CD14-positive monocyte (primary cell): ENCODE measurements at regions not wholly inside any gene's neighbourhood (a gene's known extent, or its start where the extent isn't known, plus 50 kb on each side); places are given as distances from the start of the nearest gene placed in this dataset.
A peak's percentile ranks its signal among the peaks of the same experiment; 100 is the strongest.

ENCODE experiments used
- DNase-seq, 3 donors: peaks; one replicate each; pipeline ENCODE4 v3.0.0-alpha.2; 2011 to 2022
- H2AFZ ChIP-seq: 2 replicates; pipeline ENCODE4 v1.6.0; 2012; ENCODE audit warnings: mild to moderate bottlenecking, low read depth, low read length, inconsistent platforms; ENCODE audit not compliant: insufficient read depth, poor library complexity, severe bottlenecking
- H3K27ac ChIP-seq, 2 donors: 1 replicate in 1 of 2; 2 replicates in 1 of 2; pipeline ENCODE4 v1.5.1; 2012 to 2013; ENCODE audit warnings: low read length in 2 of 2, control low read depth in 1 of 2, inconsistent platforms in 1 of 2, low read depth in 1 of 2, mild to moderate bottlenecking in 1 of 2
- H3K27me3 ChIP-seq, 2 donors: one replicate each; pipeline versions ENCODE4 v1.6.0 to v1.6.1; 2011 to 2013; ENCODE audit warnings: low read length in 2 of 2; ENCODE audit not compliant: control insufficient read depth in 2 of 2, insufficient read depth in 2 of 2
- H3K36me3 ChIP-seq, 2 donors: replicated peaks in 1 of 2; 1 replicate in 1 of 2; 2 replicates in 1 of 2; pipeline versions ENCODE4 v1.5.1 to v1.6.1; 2012 to 2013; ENCODE audit warnings: low read length in 2 of 2, control low read depth in 1 of 2, inconsistent platforms in 1 of 2, mild to moderate bottlenecking in 1 of 2; ENCODE audit not compliant: insufficient read depth in 2 of 2, control insufficient read depth in 1 of 2
- H3K4me1 ChIP-seq, 2 donors: 1 replicate in 1 of 2; 2 replicates in 1 of 2; pipeline versions ENCODE4 v1.5.1 to v1.6.1; 2012 to 2013; ENCODE audit warnings: low read length in 2 of 2, control low read depth in 1 of 2, inconsistent platforms in 1 of 2, mild to moderate bottlenecking in 1 of 2, moderate library complexity in 1 of 2; ENCODE audit not compliant: insufficient read depth in 2 of 2, control insufficient read depth in 1 of 2
- H3K4me2 ChIP-seq: replicated peaks from 2 replicates; pipeline ENCODE3; 2012; ENCODE audit warnings: low read length, moderate library complexity, mild to moderate bottlenecking; ENCODE audit not compliant: poor library complexity, severe bottlenecking; ENCODE audit errors: extremely low read depth
- H3K4me3 ChIP-seq, 3 experiments: fragments of 200-600 bp in 1 of 3; sonication (generic) in 1 of 3; replicated peaks in 1 of 3; 1 replicate in 2 of 3; 2 replicates in 1 of 3; pipeline ENCODE4 v1.5.1; 2011 to 2013; ENCODE audit warnings: low read length in 3 of 3, mild to moderate bottlenecking in 3 of 3, control low read depth in 2 of 3, low read depth in 2 of 3, inconsistent platforms in 1 of 3, moderate library complexity in 1 of 3
- H3K79me2 ChIP-seq: 2 replicates; pipeline ENCODE4 v1.6.0; 2012; ENCODE audit warnings: mild to moderate bottlenecking, control low read depth, inconsistent platforms, low read length, moderate library complexity; ENCODE audit not compliant: insufficient read depth
- H3K9ac ChIP-seq: 2 replicates; pipeline ENCODE4 v1.6.0; 2017; ENCODE audit warnings: low read length, mild to moderate bottlenecking; ENCODE audit not compliant: insufficient read depth, poor library complexity, severe bottlenecking
- H3K9me3 ChIP-seq, 2 donors: replicated peaks in 1 of 2; 1 replicate in 1 of 2; 2 replicates in 1 of 2; pipeline versions ENCODE4 v1.5.1 to v1.6.1; 2012 to 2013; ENCODE audit warnings: low read length in 2 of 2, control low read depth in 1 of 2; ENCODE audit not compliant: control insufficient read depth in 1 of 2, insufficient read depth in 1 of 2
- H4K20me1 ChIP-seq: 2 replicates; pipeline ENCODE4 v1.6.0; 2012; ENCODE audit warnings: mild to moderate bottlenecking, low read length, control low read depth, moderate library complexity; ENCODE audit not compliant: insufficient read depth
- H3K27ac Mint-ChIP-seq, 7 donors: one replicate each; pipeline ENCODE4 v1.8.0; 2020; ENCODE audit warnings: mild to moderate bottlenecking in 7 of 7, mixed read lengths in 7 of 7, moderate library complexity in 6 of 7, inconsistent platforms in 2 of 7
- H3K27me3 Mint-ChIP-seq, 3 donors: one replicate each; pipeline ENCODE4 v1.8.0; 2021 to 2022; ENCODE audit warnings: low read depth in 3 of 3, mild to moderate bottlenecking in 3 of 3, mixed read lengths in 3 of 3, moderate library complexity in 3 of 3, inconsistent platforms in 1 of 3
- H3K36me3 Mint-ChIP-seq, 2 donors: one replicate each; pipeline ENCODE4 v1.8.0; 2020; ENCODE audit warnings: mixed read lengths in 2 of 2, inconsistent platforms in 1 of 2, mild to moderate bottlenecking in 1 of 2
- H3K4me1 Mint-ChIP-seq: one replicate; pipeline ENCODE4 v1.8.0; 2020; ENCODE audit warnings: mild to moderate bottlenecking, mixed read lengths
- H3K4me3 Mint-ChIP-seq, 2 donors: one replicate each; pipeline ENCODE4 v1.8.0; 2020; ENCODE audit warnings: mild to moderate bottlenecking in 2 of 2, mixed read lengths in 2 of 2, moderate library complexity in 1 of 2
- H3K9me3 Mint-ChIP-seq, 7 donors: one replicate each; pipeline ENCODE4 v1.8.0; 2020 to 2022; ENCODE audit warnings: mixed read lengths in 7 of 7, mild to moderate bottlenecking in 6 of 7, moderate library complexity in 6 of 7, inconsistent platforms in 2 of 7
- WGBS: methylation state at CpG from one replicate; pipeline ENCODE4 v1.1.5; 2013; ENCODE audit warnings: missing lambda C conversion rate; ENCODE audit not compliant: insufficient coverage; 5-methylcytosine and 5-hydroxymethylcytosine counted together
- intact Hi-C, 2 donors: fragments of 100-400 bp; cut with micrococcal nuclease; formaldehyde crosslinking; loops; one replicate each; pipeline versions ENCODE4 v1.15.0 to v1.15.1; 2023
- TF ChIP-seq, protein P1 (sequence below): fragments of 200-600 bp; IDR thresholded peaks from one replicate; pipeline ENCODE4 v1.8.0; 2022; ENCODE audit warnings: antibody characterized with exemption, mild to moderate bottlenecking

GRCh38 chr18:64270121-64270520, 121.2 kb upstream of the LINC00305 start:
- no peaks in the 10 kb centered on the region for H3K9me3 ChIP-seq
- Mint-ChIP-seq H3K4me3 (peak overlapping the region in 1 of 2 donors; percentile 23), H3K27me3 (no peaks in the 10 kb centered on the region), H3K27ac (no peak overlapping the region), H3K4me1 (peaks cover 2% of the 10 kb centered on the region), H3K9me3 (peaks cover 0 to 4% (median 0%) of the 10 kb centered on the region in 7 donors), H3K36me3 (no peaks in the 10 kb centered on the region)
- H4K20me1 ChIP-seq: no peaks in the 10 kb centered on the region
- no peak overlapping the region for H3K9ac ChIP-seq
- no peak overlapping the region for H3K4me2 ChIP-seq
- TF ChIP-seq, protein P1, sequence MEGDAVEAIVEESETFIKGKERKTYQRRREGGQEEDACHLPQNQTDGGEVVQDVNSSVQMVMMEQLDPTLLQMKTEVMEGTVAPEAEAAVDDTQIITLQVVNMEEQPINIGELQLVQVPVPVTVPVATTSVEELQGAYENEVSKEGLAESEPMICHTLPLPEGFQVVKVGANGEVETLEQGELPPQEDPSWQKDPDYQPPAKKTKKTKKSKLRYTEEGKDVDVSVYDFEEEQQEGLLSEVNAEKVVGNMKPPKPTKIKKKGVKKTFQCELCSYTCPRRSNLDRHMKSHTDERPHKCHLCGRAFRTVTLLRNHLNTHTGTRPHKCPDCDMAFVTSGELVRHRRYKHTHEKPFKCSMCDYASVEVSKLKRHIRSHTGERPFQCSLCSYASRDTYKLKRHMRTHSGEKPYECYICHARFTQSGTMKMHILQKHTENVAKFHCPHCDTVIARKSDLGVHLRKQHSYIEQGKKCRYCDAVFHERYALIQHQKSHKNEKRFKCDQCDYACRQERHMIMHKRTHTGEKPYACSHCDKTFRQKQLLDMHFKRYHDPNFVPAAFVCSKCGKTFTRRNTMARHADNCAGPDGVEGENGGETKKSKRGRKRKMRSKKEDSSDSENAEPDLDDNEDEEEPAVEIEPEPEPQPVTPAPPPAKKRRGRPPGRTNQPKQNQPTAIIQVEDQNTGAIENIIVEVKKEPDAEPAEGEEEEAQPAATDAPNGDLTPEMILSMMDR: no peak
- H3K4me3 ChIP-seq: no peak overlapping the region
- intact Hi-C loops: no loop called here
- H3K36me3 ChIP-seq: no peaks in the 10 kb centered on the region
- H3K27me3 ChIP-seq: no peaks in the 10 kb centered on the region
- no peaks in the 10 kb centered on the region for H3K79me2 ChIP-seq
- no CpG with 5 or more reads among the region's 3 CpGs for WGBS
- no peaks in the 10 kb centered on the region for H3K4me1 ChIP-seq
- no peak overlapping the region for H3K27ac ChIP-seq
- DNase-seq: no peak
- no peak overlapping the region for H2AFZ ChIP-seq

GRCh38 chr18:64264171-64264570, 115.3 kb upstream of the LINC00305 start:
- TF ChIP-seq, protein P1: no peak
- H3K4me1 ChIP-seq: no peaks in the 10 kb centered on the region
- Mint-ChIP-seq H3K27me3 (no peaks in the 10 kb centered on the region), H3K36me3 (no peaks in the 10 kb centered on the region), H3K27ac (no peak overlapping the region), H3K4me1 (no peaks in the 10 kb centered on the region), H3K4me3 (no peak overlapping the region), H3K9me3 (peaks cover 0 to 4% (median 0%) of the 10 kb centered on the region in 7 donors)
- H3K4me2 ChIP-seq: no peak overlapping the region
- H2AFZ ChIP-seq: no peak overlapping the region
- no peaks in the 10 kb centered on the region for H3K79me2 ChIP-seq
- no peaks in the 10 kb centered on the region for H3K36me3 ChIP-seq
- no peaks in the 10 kb centered on the region for H3K27me3 ChIP-seq
- H3K27ac ChIP-seq: no peak overlapping the region
- WGBS: 92% methylated on average over 2 of the region's 2 CpGs
- H3K9me3 ChIP-seq: no peaks in the 10 kb centered on the region
- no peaks in the 10 kb centered on the region for H4K20me1 ChIP-seq
- no peak for DNase-seq
- H3K9ac ChIP-seq: no peak overlapping the region
- intact Hi-C loops: no loop called here
- H3K4me3 ChIP-seq: no peak overlapping the region
